ENCODE measurements at regions not wholly inside any gene's neighbourhood (a gene's known extent, or its start where the extent isn't known, plus 50 kb on each side); places are given as distances from the start of the nearest gene placed in this dataset.
A peak's percentile ranks its signal among the peaks of the same experiment; 100 is the strongest.

- no peaks in the 10 kb centered on the region for H3K4me1 ChIP-seq
- no peaks in the 10 kb centered on the region for H3K36me3 ChIP-seq
- TF ChIP-seq POLR2A (IDR thresholded peaks at IDR 0.05), result no peak
- no peak for TF ChIP-seq POLR2AphosphoS5 (IDR thresholded peaks at IDR 0.05)
- TF ChIP-seq CTCF (IDR thresholded peaks at IDR 0.05 in 8 of 11, conservative IDR thresholded peaks at IDR 0.05 in 3 of 11), result no peak
- no peak overlapping the region for H3K27ac ChIP-seq
- no peak overlapping the region for H3K4me3 ChIP-seq
- intact Hi-C loops (cut with DNase I; ENCODE audit: low total_unique reads), result no loop called here
- no peaks in the 10 kb centered on the region for H3K27me3 ChIP-seq (replicated peaks in 1 of 7)
- H3K9me3 ChIP-seq, result peaks cover 0 to 45% (median 16%) of the 10 kb centered on the region in 8 donors
- DNase-seq, result peak; percentile 41
These were observed 930.5 kb downstream of the ADGRL3 start for GRCh38 chr4:62130637-62131036.

DNA sequence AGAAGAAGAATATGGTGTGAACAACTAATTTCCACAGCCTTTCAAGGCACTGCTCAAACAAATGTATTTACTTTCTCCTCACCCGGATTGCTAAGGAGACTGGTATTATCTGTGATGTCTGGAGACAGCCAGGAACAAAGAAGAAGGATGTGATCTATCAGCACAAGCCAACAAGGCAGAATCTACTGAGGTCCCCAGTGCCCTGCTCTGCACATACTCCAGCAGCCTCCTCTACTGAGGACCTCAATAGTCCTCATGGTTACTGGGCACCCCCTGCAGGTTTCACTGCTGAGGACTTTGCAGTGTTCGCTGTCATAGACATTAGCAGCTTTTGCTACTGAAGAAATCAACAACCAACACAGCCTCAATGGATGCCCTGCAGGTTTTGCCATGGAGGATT, 930.1 kb downstream of the ADGRL3 start:
- 74 to 88% (median 75%) methylated on average over 2 of the region's 2 CpGs for WGBS, 5 donors
- no peak for TF ChIP-seq CTCF (IDR thresholded peaks at IDR 0.05 in 8 of 11, conservative IDR thresholded peaks at IDR 0.05 in 3 of 11)
- no peak for TF ChIP-seq POLR2AphosphoS5 (IDR thresholded peaks at IDR 0.05)
- TF ChIP-seq POLR2A (IDR thresholded peaks at IDR 0.05), result no peak
- H3K36me3 ChIP-seq, result no peaks in the 10 kb centered on the region
- peaks cover 0 to 45% (median 16%) of the 10 kb centered on the region in 8 donors for H3K9me3 ChIP-seq
- no peaks in the 10 kb centered on the region for H3K27me3 ChIP-seq (replicated peaks in 1 of 7)
- H3K4me1 ChIP-seq, result no peaks in the 10 kb centered on the region
- H3K27ac ChIP-seq, result no peak overlapping the region
- no peak overlapping the region for H3K4me3 ChIP-seq
- DNase-seq, result no peak
- intact Hi-C loops (cut with DNase I; ENCODE audit: low total_unique reads), result no loop called here
